Psoas muscle (tissue), 7 donors: ENCODE measurements at regions not wholly inside any gene's neighbourhood (a gene's known extent, or its start where the extent isn't known, plus 50 kb on each side); places are given as distances from the start of the nearest gene placed in this dataset.
A peak's percentile ranks its signal among the peaks of the same experiment; 100 is the strongest.
"Not testable (repeated sequence)": the region's sequence is repeated elsewhere in the genome, so short reads cannot be mapped to it uniquely, and the experiment has no call there.

Experiments
- ATAC-seq, 4 donors: fragments of 200-7000 bp; cut with Tn5 transposase; one replicate each; pipeline ENCODE4 v1.9.1; 2020; ENCODE audit warnings: moderate library complexity in 3 of 4, mild to moderate bottlenecking in 2 of 4
- DNase-seq, 2 donors: peaks; one replicate each; pipeline ENCODE4 v3.0.0-alpha.2; 2020
- H3K27ac ChIP-seq: fragments of 200-600 bp; one replicate; pipeline ENCODE4 v1.8.0; 2022
- H3K27me3 ChIP-seq, 3 donors: fragments of 200-600 bp in 1 of 3; one replicate each; pipeline versions ENCODE4 v1.6.1 to v1.8.0; 2013 to 2022; ENCODE audit warnings: low read length in 2 of 3, mild to moderate bottlenecking in 2 of 3, moderate library complexity in 1 of 3; ENCODE audit not compliant: insufficient read depth in 3 of 3
- H3K36me3 ChIP-seq, 2 donors: fragments of 200-600 bp in 1 of 2; one replicate each; pipeline versions ENCODE4 v1.6.1 to v1.8.0; 2013 to 2022; ENCODE audit warnings: low read depth in 1 of 2, mild to moderate bottlenecking in 1 of 2, moderate library complexity in 1 of 2; ENCODE audit not compliant: insufficient read depth in 1 of 2
- H3K4me1 ChIP-seq: fragments of 200-600 bp; one replicate; pipeline ENCODE4 v1.8.0; 2022
- H3K4me3 ChIP-seq: fragments of 200-600 bp; one replicate; pipeline ENCODE4 v1.8.0; 2022; ENCODE audit warnings: mild to moderate bottlenecking
- H3K9me3 ChIP-seq: fragments of 200-600 bp; one replicate; pipeline ENCODE4 v1.8.0; 2022
- WGBS, 3 donors: extraction: QIAGEN DNeasy Blood & Tissue Kit; methylation state at CpG; one replicate each; pipeline versions ENCODE4 v1.1.6 to v1.1.7; 2013; 5-methylcytosine and 5-hydroxymethylcytosine counted together
- intact Hi-C, 2 donors: fragments of 100-400 bp; cut with DNase I; formaldehyde crosslinking; loops; one replicate each; pipeline versions ENCODE4 v1.11.0 to v1.14.2; 2022
- TF ChIP-seq, protein P1 (sequence below): fragments of 200-600 bp; IDR thresholded peaks from one replicate; pipeline ENCODE4 v1.8.0; 2022; ENCODE audit warnings: antibody characterized with exemption
- donor health status: healthy with polysubstance abuse.
- donor health status: DM: no; HTN: no; CAD: no; lungs with moderate emphysema.
- donor health status: Bipolar disorder and iron deficiency.
- donor health status: healthy.
- donor health status: DM: yes; HTN: yes; CAD: no.
- donor health status: DM: no; HTN: no; CAD: no.
- donor health status: DM: yes; HTN: yes; CAD: no.

DNA sequence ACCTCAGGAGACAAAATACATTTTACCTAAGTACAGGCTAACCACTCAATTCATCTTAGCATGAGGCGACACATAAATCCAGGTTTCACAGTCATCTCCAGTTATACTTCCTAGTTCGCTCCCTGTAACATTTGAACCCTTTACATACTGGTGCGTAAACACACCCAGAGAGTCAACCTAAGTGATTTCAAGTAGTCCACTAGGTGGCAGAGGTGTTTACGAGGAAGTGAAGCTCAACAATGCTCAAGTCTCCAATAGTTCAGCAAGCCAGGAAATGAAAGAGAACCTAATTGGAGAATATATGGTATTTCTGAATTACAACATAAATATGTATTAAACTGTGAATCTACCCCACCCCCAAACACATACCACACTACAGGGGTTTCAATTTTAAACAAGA lies 76.3 kb upstream of the ABCB5 start:
- 93 to 94% (median 94%) methylated on average over 4 of the region's 4 CpGs for WGBS, 3 donors
- H3K4me3 ChIP-seq = no peak overlapping the region
- no peaks in the 10 kb centered on the region for H3K27me3 ChIP-seq
- no peaks in the 10 kb centered on the region for H3K36me3 ChIP-seq
- H3K9me3 ChIP-seq = no peaks in the 10 kb centered on the region
- intact Hi-C loops = no loop called here
- DNase-seq = no peak
- ATAC-seq = no peak
- H3K27ac ChIP-seq = no peak overlapping the region
- TF ChIP-seq, protein P1, sequence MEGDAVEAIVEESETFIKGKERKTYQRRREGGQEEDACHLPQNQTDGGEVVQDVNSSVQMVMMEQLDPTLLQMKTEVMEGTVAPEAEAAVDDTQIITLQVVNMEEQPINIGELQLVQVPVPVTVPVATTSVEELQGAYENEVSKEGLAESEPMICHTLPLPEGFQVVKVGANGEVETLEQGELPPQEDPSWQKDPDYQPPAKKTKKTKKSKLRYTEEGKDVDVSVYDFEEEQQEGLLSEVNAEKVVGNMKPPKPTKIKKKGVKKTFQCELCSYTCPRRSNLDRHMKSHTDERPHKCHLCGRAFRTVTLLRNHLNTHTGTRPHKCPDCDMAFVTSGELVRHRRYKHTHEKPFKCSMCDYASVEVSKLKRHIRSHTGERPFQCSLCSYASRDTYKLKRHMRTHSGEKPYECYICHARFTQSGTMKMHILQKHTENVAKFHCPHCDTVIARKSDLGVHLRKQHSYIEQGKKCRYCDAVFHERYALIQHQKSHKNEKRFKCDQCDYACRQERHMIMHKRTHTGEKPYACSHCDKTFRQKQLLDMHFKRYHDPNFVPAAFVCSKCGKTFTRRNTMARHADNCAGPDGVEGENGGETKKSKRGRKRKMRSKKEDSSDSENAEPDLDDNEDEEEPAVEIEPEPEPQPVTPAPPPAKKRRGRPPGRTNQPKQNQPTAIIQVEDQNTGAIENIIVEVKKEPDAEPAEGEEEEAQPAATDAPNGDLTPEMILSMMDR = no peak
- H3K4me1 ChIP-seq = no peaks in the 10 kb centered on the region

DNA sequence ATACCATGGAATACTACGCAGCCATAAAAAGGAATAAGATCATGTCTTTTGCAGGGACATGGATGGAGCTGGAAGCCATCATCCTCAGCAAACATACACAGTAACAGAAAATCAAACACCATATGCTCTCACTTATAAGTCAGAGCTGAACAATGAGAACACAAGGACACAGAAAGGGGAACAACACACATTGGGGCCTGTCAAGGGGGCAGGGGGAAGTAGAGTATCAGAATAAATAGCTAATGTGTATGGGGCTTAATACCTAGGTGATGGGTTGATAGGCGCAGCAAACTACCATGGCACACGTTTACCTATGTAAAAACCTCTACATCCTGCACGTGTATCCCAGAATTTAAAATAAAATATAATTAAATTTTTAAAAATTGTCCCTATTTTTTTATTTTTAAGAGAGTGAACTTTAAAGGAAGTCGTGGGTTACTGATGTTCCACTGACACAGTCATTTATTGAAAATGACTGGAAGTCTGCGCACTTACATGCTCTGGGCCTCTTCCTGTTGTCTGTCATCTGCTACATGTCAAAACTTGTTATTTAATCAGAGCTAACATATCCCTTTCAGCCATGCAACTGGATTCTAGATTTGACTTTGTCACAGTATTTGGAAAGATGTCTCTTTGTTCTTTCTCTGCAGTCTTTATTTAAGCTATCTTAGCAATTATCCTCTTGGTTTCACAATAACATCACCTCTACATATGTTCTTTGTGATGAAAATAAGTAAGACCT lies 73.7 kb upstream of the ABCB5 start:
- DNase-seq = no peak
- no peaks in the 10 kb centered on the region for H3K4me1 ChIP-seq
- TF ChIP-seq, protein P1 = no peak
- H3K27ac ChIP-seq = no peak overlapping the region
- ATAC-seq = no peak
- no peaks in the 10 kb centered on the region for H3K27me3 ChIP-seq
- WGBS, 3 donors = 79 to 80% (median 80%) methylated on average over 6 of the region's 6 CpGs
- no peaks in the 10 kb centered on the region for H3K9me3 ChIP-seq
- intact Hi-C loops = no loop called here
- H3K36me3 ChIP-seq = no peaks in the 10 kb centered on the region
- H3K4me3 ChIP-seq = no peak overlapping the region

DNA sequence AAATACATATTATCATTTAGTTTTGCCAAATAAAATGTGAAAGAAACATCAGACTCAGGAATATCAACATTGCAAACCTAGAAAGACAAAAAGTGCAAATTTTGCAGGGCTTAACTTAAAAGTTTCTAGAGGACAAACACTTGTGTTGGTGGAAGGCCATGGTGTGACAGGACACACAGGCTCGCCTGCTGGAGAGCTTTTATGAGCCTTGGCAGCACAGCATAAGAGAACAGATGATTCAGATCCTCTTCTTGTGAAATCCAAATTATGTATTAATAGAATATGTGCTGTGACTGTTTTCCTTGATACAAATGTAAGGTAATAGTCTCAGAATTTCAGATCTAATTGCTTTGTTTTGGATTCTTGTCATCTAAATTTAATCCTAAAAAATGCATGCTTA lies 72.9 kb upstream of the ABCB5 start:
- intact Hi-C loops = no loop called here
- Histone ChIP-seq H3K27ac (no peak overlapping the region), H3K36me3 (no peaks in the 10 kb centered on the region)

DNA sequence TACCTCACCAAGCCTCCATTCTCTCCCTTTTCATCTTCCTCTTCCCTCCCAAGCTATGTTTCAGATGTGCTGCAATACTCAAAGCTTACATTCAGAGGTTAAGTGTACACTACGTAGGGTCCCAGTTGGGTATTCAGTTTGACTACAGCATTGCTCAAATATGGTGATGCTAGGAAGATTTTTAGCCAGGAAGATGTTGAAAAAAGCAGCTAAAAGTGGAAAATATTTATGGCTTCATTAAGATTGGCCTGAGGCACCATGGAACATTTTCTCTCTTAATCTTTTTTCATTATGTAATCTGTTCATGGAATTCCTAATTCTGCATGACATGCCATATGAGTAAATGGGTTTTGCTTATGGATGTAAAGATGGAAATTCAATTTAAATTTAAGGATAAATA lies 72.0 kb upstream of the ABCB5 start:
- no peak for ATAC-seq
- intact Hi-C loops = no loop called here
- no peak for DNase-seq
- Histone ChIP-seq H3K4me3 (no peak overlapping the region), H3K9me3 (no peaks in the 10 kb centered on the region), H3K36me3 (no peaks in the 10 kb centered on the region), H3K4me1 (no peaks in the 10 kb centered on the region), H3K27ac (no peak overlapping the region), H3K27me3 (no peaks in the 10 kb centered on the region)
- 76 to 91% (median 79%) methylated on average over 1 of the region's 1 CpG for WGBS, 3 donors
- TF ChIP-seq, protein P1 = no peak

More for the DNA sequence above, 72.9 kb upstream of the ABCB5 start:
- 8 to 15% (median 9%) methylated on average over 1 of the region's 1 CpG for WGBS, 3 donors
- DNase-seq (peak in 1 of 2 donors; percentile 17), ATAC-seq (peak in 2 of 4 donors; percentile 68 to 76)
- TF ChIP-seq, protein P1 = no peak
- no peaks in the 10 kb centered on the region for H3K4me1 ChIP-seq
- H3K27me3 ChIP-seq = no peaks in the 10 kb centered on the region
- H3K9me3 ChIP-seq = no peaks in the 10 kb centered on the region
- H3K4me3 ChIP-seq = no peak overlapping the region

DNA sequence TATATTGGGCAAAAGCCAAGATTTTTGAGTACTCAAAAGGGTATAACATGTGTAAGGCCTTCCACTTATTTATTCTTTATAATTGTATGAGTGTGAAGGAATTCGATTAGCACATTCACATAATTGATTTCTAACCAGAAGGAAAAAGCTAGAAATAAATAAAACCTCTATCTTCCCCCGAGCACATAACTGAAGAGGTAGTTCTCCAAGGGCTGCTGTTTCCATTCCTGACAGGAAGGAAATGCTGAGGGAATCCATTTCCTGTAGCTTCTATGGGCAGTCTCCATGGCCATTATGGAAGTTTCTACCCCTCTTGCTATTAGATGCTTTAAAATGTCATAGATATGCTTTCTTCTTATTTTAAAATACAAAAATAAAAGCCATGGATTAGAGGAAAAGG lies 70.5 kb upstream of the ABCB5 start:
- Histone ChIP-seq H3K27me3 (no peaks in the 10 kb centered on the region), H3K9me3 (no peaks in the 10 kb centered on the region), H3K27ac (no peak overlapping the region), H3K36me3 (no peaks in the 10 kb centered on the region), H3K4me1 (no peaks in the 10 kb centered on the region), H3K4me3 (no peak overlapping the region)
- 65 to 80% (median 76%) methylated on average over 2 of the region's 2 CpGs for WGBS, 3 donors
- ATAC-seq (no peak), DNase-seq (no peak)
- TF ChIP-seq, protein P1 = no peak
- intact Hi-C loops = no loop called here

DNA sequence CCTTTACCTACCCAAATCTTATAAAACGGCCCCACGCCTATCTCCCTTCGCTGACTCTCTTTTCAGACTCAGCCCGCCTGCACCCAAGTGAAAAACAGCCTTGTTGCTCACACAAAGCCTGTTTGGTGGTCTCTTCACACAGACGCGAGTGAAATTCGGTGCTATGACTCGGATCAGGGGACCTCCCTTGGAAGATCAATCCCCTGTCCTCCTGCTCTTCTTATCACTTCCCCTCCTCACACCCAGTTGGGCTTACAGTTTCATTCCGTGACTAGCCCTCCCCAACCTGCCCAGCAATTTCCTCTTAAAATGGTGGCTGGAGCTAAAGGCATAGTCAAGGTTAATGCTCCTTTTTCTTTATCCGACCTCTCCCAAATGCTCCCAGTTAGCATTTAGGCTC lies 68.5 kb upstream of the ABCB5 start:
- H3K4me3 ChIP-seq, H3K27me3 ChIP-seq, ATAC-seq, DNase-seq, intact Hi-C loops, H3K9me3 ChIP-seq, H3K36me3 ChIP-seq, H3K27ac ChIP-seq, H3K4me1 ChIP-seq: not testable (repeated sequence)
- 90 to 95% (median 94%) methylated on average over 10 of the region's 10 CpGs for whole genome bisulfite sequencing, 3 donors
